Esophagus squamous epithelium (tissue), 5 donors: ENCODE measurements at regions not wholly inside any gene's neighbourhood (a gene's known extent, or its start where the extent isn't known, plus 50 kb on each side); places are given as distances from the start of the nearest gene placed in this dataset.
"Not testable (repeated sequence)": the region's sequence is repeated elsewhere in the genome, so short reads cannot be mapped to it uniquely, and the experiment has no call there.

Source experiments
- DNase-seq: peaks from one replicate; lab custom pipeline; 2025; lab: John Stamatoyannopoulos, UW
- H3K27ac ChIP-seq, 4 donors: fragments of 200-600 bp; sonication (generic); one replicate each; pipeline ENCODE4 v1.5.1; 2016 to 2019; ENCODE audit warnings: mild to moderate bottlenecking in 1 of 4
- H3K27me3 ChIP-seq, 4 donors: fragments of 200-600 bp; sonication (generic); 1 replicate in 3 of 4; 2 replicates in 1 of 4; pipeline versions ENCODE4 v1.5.1 to v1.6.0; 2017 to 2021; ENCODE audit warnings: antibody characterized with exemption in 1 of 4
- H3K36me3 ChIP-seq, 3 donors: fragments of 200-600 bp; sonication (generic); one replicate each; pipeline ENCODE4 v1.5.1; 2016 to 2019
- H3K4me1 ChIP-seq, 3 donors: fragments of 200-600 bp; sonication (generic); one replicate each; pipeline ENCODE4 v1.5.1; 2017 to 2019
- H3K4me3 ChIP-seq, 4 donors: fragments of 200-600 bp; sonication (generic); 1 replicate in 3 of 4; 2 replicates in 1 of 4; pipeline ENCODE4 v1.5.1; 2016 to 2019; ENCODE audit warnings: mild to moderate bottlenecking in 2 of 4, moderate library complexity in 1 of 4
- H3K9me3 ChIP-seq, 3 donors: fragments of 200-600 bp; sonication (generic); one replicate each; pipeline ENCODE4 v1.5.1; 2016 to 2019
- CTCF ChIP-seq, 6 experiments: fragments of 450-650 bp in 4 of 6; fragments of 200-600 bp in 2 of 6; sonication (generic) in 2 of 6; IDR thresholded peaks; one replicate each; pipeline ENCODE4 v1.5.1; 2016 to 2019; ENCODE audit warnings: antibody characterized with exemption in 6 of 6, mild to moderate bottlenecking in 4 of 6, moderate library complexity in 4 of 6
- POLR2A ChIP-seq, 4 donors: fragments of 450-650 bp; IDR thresholded peaks; one replicate each; pipeline ENCODE4 v1.6.1; 2017; ENCODE audit warnings: antibody characterized with exemption in 4 of 4, mild to moderate bottlenecking in 4 of 4, moderate library complexity in 3 of 4
- WGBS, 2 donors: methylation state at CpG; one replicate each; pipeline ENCODE4 v1.1.5; 2018; 5-methylcytosine and 5-hydroxymethylcytosine counted together
- intact Hi-C: fragments of 100-400 bp; cut with DNase I; formaldehyde crosslinking; loops from one replicate; pipeline ENCODE4 v1.15.0; 2022
- donor health status: DM: yes; HTN: yes; CAD: no.

DNA sequence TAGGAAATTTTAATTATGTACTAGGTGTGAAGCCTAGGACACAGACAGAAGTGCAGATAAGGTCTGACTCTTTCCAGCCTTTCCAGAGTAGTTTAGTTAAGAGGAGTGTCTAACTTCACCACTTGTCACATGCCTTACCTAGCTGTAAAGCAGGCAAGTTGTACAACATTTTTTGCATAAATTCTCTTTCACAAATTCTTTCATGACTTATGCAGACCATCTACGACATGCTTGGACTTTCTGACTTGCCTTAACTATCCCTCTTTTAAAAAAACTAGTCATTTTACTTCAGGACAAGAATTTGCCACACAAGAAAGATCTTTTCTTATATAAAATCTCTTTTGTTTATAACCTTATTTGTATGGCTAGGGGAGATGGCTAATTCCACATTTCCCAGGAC is 1273.6 kb upstream of the SLC39A10 start:
- no peak for DNase-seq
- Histone ChIP-seq H3K4me3 (no peak overlapping the region), H3K36me3 (no peaks in the 10 kb centered on the region), H3K9me3 (peaks cover 0 to 9% (median 4%) of the 10 kb centered on the region in 3 donors), H3K27me3 (no peaks in the 10 kb centered on the region), H3K4me1 (no peaks in the 10 kb centered on the region), H3K27ac (no peak overlapping the region)
- intact Hi-C loops = no loop called here
- 13 to 16% methylated on average over 1 of the region's 1 CpG for WGBS, 2 donors
- TF ChIP-seq CTCF (IDR thresholded peaks at IDR 0.05) = no peak

- peaks cover 0 to 9% (median 4%) of the 10 kb centered on the region in 3 donors for H3K9me3 ChIP-seq
- H3K4me1 ChIP-seq = no peaks in the 10 kb centered on the region
- TF ChIP-seq CTCF (IDR thresholded peaks at IDR 0.05) (no peak), POLR2A (IDR thresholded peaks at IDR 0.05) (no peak)
- intact Hi-C loops = no loop called here
- no peak overlapping the region for H3K4me3 ChIP-seq
- no peaks in the 10 kb centered on the region for H3K36me3 ChIP-seq
- DNase-seq = no peak
- H3K27ac ChIP-seq = no peak overlapping the region
- H3K27me3 ChIP-seq = no peaks in the 10 kb centered on the region
Measured at GRCh38 chr2:194382221-194382620, 1274.8 kb upstream of the SLC39A10 start.

DNA sequence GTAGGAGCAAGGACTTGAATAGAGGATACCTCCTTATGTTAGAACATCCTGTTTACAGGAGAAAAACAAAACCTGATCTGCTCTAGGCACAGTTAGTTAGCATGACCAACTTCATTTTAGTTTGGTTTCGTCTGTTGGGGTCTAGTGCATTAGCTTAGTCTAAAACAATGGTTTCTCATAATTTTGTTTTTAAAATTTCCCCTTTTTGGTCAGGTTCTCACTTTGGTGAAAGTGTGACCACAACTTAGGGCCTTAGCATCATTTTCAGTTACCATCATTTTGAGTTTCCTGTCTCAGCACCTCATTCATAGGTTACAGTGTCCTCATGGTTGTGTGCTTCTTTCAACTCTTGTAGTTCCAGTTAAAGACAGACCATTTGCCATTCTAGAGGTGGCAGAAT is 1277.0 kb upstream of the SLC39A10 start:
- no peaks in the 10 kb centered on the region for H3K4me1 ChIP-seq
- 38 to 52% methylated on average over 1 of the region's 1 CpG for WGBS, 2 donors
- H3K4me3 ChIP-seq = no peak overlapping the region
- intact Hi-C loops = no loop called here
- no peak for DNase-seq
- H3K9me3 ChIP-seq = peaks cover 0 to 4% (median 4%) of the 10 kb centered on the region in 3 donors
- no peaks in the 10 kb centered on the region for H3K36me3 ChIP-seq
- H3K27ac ChIP-seq = no peak overlapping the region
- H3K27me3 ChIP-seq = no peaks in the 10 kb centered on the region
- TF ChIP-seq POLR2A (IDR thresholded peaks at IDR 0.05) (no peak), CTCF (IDR thresholded peaks at IDR 0.05) (no peak)

DNA sequence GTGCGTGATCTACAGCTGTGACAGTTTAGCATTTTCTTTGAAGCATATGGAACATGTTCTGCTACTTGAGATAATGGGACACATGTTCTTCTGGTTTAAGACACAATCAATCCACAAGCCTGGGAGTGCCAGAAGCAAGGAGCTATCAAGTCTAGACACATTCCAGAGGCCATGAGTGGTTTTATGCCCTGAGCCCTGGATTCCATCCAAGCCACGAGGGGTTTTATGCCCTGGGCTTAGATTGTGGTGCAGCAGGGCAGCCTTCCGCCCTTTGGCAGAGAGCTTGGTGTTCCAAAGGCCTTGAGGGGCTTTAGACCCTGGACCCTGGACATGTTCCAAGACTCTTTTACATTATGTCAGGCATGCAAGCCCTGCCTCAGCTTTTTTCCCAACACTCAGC is 1289.6 kb upstream of the SLC39A10 start:
- H3K9me3 ChIP-seq, H3K4me1 ChIP-seq, H3K27ac ChIP-seq, H3K36me3 ChIP-seq, H3K27me3 ChIP-seq, intact Hi-C loops, H3K4me3 ChIP-seq, DNase-seq: not testable (repeated sequence)
- 57 to 63% methylated on average over 3 of the region's 3 CpGs for WGBS, 2 donors

DNA sequence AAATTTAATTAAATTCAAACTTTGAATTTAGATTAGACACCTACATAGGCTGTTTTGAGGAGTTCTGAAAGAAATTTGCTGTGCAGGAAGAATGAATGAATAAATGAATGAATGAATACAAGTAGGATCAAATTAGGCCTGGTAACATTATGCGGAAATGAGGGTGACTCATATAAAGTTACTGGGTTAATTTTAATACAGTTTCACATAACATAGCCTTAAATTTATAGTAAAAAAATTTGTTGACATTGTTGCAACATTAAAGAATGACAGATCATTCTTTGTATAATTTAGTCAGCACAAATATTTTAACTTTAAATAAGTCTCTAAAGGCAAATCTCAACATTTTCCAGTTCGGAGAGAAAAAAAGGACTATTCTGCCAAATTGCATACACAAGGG is 1293.1 kb upstream of the SLC39A10 start:
- no peak overlapping the region for H3K27ac ChIP-seq
- H3K36me3 ChIP-seq = no peaks in the 10 kb centered on the region
- no peak for TF ChIP-seq CTCF (IDR thresholded peaks at IDR 0.05)
- TF ChIP-seq POLR2A (IDR thresholded peaks at IDR 0.05) = no peak
- no peaks in the 10 kb centered on the region for H3K27me3 ChIP-seq
- H3K4me1 ChIP-seq = no peaks in the 10 kb centered on the region
- H3K9me3 ChIP-seq = peaks cover 0 to 8% (median 0%) of the 10 kb centered on the region in 3 donors
- no peak for DNase-seq
- H3K4me3 ChIP-seq = no peak overlapping the region
- intact Hi-C loops = no loop called here
- 61 to 68% methylated on average over 2 of the region's 2 CpGs for WGBS, 2 donors

DNA sequence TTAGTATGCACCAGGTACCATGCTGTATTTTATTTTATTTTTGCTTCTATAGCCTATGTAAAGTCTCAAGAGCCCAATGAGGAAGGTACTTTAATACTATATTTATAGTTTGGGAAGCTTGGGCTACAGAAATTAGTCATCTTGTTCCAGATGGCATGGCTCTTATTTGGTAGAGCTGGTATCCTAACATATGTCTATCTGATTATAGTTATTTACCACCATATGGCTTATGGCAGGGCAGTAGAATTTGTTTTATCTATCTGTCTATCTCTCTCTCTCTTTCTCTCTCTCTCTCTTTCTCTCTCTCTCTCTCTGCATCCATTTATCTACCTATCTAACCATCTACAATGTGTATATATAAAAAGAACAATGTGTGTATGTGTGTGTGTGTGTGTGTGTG is 1293.7 kb upstream of the SLC39A10 start:
- TF ChIP-seq POLR2A (IDR thresholded peaks at IDR 0.05) = no peak
- TF ChIP-seq CTCF (IDR thresholded peaks at IDR 0.05) = no peak
- Histone ChIP-seq H3K4me3 (no peak overlapping the region), H3K4me1 (no peaks in the 10 kb centered on the region), H3K27me3 (no peaks in the 10 kb centered on the region), H3K9me3 (peaks cover 0 to 8% (median 0%) of the 10 kb centered on the region in 3 donors), H3K36me3 (no peaks in the 10 kb centered on the region), H3K27ac (no peak overlapping the region)
- intact Hi-C loops = no loop called here
- no peak for DNase-seq
